GM10248 (cell line): ENCODE measurements at regions not wholly inside any gene's neighbourhood (a gene's known extent, or its start where the extent isn't known, plus 50 kb on each side); places are given as distances from the start of the nearest gene placed in this dataset.

Experiments used
- CTCF ChIA-PET: fragments of 300-600 bp; sonication (Branson Sonifier 250); formaldehyde crosslinking; extraction: SDS; loops from one replicate; lab custom pipeline; 2021; ENCODE audit warnings: antibody characterized with exemption; lab: Yijun Ruan, JAX
- POLR2A ChIA-PET: fragments of 350-650 bp; sonication (Branson Sonifier 250); formaldehyde crosslinking; extraction: SDS; loops from one replicate; lab custom pipeline; 2020; ENCODE audit warnings: antibody characterized with exemption; lab: Yijun Ruan, JAX
- DNase-seq: peaks from one replicate; pipeline ENCODE4 v3.0.0; 2012; ENCODE audit errors: extremely low spot score
- TF ChIP-seq, protein P1 (sequence below): IDR thresholded peaks from 2 replicates; pipeline ENCODE4 v1.5.1; 2012; ENCODE audit warnings: mild to moderate bottlenecking, low read depth; ENCODE audit errors: extremely low read depth, missing control alignments, control extremely low read depth

DNA sequence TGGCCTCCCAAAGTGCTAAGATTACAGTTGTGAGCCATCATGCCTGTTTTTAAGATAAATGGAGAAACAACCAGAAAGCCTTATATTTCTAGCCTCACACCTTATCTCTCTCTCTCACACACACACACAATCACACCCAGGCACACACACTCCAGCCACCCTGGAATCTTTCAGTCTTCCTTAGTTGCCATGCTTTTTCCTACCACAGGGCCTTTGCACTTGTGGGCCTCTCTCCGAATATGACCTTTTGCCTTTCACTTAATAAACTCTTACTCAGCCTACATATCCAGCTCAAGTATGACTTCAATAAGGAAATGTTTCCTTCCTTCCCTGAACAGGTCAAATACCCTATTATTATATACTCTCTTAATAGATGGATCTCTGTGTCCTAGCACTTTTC lies 290.7 kb downstream of the NFIB start:
- CTCF ChIA-PET: interaction anchor here (1.3 kb wide), 1 partner anchor 12 kb away, joined by 3 read pairs; no protein-coding TSS in a partner anchor

DNA sequence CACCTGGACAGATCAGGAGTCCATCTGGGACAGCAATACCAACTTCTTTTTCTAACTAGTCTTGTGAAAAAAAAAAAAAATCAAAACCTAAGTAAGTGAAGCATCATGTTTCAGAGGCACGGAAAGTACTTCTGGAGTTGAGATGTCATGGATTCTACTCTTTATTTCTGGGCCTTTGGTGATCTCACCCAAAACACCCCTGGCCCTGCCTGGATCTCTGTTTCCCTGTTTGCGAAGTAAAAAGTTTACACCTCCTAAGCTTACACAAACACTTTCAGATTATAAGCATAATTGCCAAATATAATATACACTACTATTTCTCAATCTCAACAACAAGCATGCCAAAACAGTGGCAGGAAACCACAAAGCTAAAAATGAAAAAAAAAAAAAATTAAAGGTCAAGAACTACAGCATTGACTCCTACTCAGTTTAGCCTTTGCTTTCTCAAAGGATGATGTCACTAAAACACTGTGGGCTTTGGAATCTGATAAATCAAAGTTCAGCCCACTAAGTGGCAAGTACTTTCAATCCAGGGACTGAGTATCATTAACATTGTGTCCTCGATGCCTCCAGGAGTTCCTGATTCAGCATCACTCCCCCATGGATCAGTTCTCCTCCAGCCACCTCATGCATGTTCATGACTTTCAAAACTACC lies 291.9 kb downstream of the NFIB start:
- ChIA-PET CTCF (no interaction called here), POLR2A (no interaction called here)
- TF ChIP-seq, protein P1, sequence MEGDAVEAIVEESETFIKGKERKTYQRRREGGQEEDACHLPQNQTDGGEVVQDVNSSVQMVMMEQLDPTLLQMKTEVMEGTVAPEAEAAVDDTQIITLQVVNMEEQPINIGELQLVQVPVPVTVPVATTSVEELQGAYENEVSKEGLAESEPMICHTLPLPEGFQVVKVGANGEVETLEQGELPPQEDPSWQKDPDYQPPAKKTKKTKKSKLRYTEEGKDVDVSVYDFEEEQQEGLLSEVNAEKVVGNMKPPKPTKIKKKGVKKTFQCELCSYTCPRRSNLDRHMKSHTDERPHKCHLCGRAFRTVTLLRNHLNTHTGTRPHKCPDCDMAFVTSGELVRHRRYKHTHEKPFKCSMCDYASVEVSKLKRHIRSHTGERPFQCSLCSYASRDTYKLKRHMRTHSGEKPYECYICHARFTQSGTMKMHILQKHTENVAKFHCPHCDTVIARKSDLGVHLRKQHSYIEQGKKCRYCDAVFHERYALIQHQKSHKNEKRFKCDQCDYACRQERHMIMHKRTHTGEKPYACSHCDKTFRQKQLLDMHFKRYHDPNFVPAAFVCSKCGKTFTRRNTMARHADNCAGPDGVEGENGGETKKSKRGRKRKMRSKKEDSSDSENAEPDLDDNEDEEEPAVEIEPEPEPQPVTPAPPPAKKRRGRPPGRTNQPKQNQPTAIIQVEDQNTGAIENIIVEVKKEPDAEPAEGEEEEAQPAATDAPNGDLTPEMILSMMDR: no peak
- DNase-seq: no peak

More for the DNA sequence above, 290.7 kb downstream of the NFIB start:
- TF ChIP-seq, protein P1: no peak
- no peak for DNase-seq
- POLR2A ChIA-PET: no interaction called here

DNA sequence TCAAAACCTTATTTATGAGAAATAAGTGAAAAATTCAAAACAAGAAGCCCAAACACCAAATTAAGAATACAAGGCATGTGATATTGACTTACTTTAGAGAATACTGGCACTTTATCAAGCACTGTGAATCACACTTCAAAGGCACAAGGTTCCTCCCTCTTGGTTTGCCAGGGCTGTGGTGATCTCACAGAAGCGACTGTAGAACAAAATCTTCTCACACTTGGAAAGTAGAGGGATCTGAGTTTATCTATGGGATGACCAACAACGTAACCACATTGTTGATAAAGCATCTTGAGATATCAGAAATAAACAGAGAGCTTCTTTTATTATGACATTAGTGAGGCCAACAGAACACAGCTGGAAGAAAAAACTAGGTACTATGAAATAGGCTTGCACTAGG lies 295.9 kb downstream of the NFIB start:
- no peak for DNase-seq
- ChIA-PET POLR2A (no interaction called here), CTCF (interaction anchor here (1.6 kb wide), 1 partner anchor 31 kb away, joined by 4 read pairs; no protein-coding TSS in a partner anchor)
- TF ChIP-seq, protein P1: no peak

DNA sequence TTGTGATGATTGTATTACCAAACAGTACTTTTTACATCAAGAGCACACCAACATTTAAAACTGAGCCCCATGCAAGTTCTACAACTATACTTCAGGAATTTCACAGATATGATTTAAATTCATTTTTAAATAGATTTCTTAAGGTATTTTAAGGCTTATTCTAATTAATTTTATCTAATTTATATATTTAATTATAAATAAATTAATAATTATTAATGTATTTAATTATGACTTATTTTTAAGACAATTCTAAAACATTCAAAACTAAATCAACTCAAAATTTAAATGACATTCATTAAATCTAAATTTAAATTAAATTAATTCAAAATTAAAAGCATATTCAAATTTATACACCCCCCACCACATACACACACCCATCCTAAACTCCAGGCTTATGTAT lies 299.2 kb downstream of the NFIB start:
- CTCF ChIA-PET: no interaction called here
- POLR2A ChIA-PET: no interaction called here
- no peak for DNase-seq
- TF ChIP-seq, protein P1: no peak

DNA sequence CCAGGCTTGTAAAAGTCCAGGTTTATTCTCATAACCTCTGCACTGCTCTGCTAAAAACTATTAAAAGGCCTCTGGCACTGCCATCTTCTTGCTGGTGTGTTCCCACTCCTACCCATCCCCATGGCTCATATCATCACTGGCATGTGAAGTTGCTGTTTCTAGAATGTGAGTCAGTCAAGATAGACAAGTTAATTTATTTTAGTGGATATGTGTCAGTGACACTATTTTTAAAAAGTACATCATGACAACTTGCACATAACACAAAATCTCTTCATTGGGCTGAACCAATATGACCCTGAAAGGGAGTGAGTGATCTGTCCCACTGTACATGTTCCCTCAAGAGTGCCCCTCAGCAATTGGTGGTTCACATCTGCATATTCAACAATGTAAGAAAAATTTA lies 299.7 kb downstream of the NFIB start:
- DNase-seq: no peak
- TF ChIP-seq, protein P1: no peak
- ChIA-PET CTCF (no interaction called here), POLR2A (no interaction called here)

DNA sequence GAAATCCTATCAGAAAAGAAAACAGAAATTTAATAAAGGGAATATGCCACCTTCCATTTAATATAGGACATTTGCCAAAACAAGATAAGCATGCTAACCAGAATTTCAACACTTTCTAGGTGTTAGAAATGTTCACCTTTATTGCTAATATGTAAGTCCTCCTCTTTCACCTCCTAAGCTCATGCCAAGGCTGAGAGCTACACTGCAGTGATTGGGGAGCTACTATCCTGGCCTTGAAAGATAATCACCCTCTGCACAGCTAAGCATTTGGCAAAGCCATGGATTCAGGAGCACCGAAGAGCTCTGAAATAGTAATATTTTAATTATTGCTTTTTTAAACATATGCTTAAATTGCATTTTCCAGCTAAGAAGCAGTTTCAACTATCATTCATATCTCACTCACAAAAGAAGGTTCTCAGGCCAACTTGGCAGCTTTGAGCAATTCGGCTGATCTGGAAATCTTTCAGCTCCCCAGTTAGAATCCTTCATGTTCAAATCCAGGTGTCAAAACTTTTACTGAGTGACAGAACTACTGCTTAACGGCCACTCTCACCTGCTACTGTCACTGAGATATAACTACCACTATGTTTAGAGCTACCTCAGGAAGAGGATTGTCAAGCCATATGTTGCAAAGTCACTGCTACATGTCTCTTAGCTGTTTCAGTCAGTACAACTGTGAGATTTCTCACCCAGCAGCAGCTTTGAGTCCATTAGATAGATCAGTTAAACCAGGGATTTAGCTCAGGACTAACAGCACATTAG lies 302.0 kb downstream of the NFIB start:
- ChIA-PET CTCF (interaction anchor here (1.0 to 1.1 kb wide), 3 partner anchors 18 to 584 kb away, joined by 3 read pairs; no protein-coding TSS in a partner anchor), POLR2A (no interaction called here)
- no peak for DNase-seq
- TF ChIP-seq, protein P1: no peak
